Lung (tissue), 11 donors: ENCODE measurements at regions not wholly inside any gene's neighbourhood (a gene's known extent, or its start where the extent isn't known, plus 50 kb on each side); places are given as distances from the start of the nearest gene placed in this dataset.

ENCODE experiments used
- ATAC-seq: fragments of 200-7000 bp; cut with Tn5 transposase; one replicate; pipeline ENCODE4 v1.9.1; 2020; ENCODE audit warnings: moderate number of reproducible peaks; ENCODE audit not compliant: insufficient read depth, low FRiP score
- DNase-seq, 3 donors: peaks; one replicate each; pipeline ENCODE4 v3.0.0-alpha.2; 2013 to 2017
- H3K27ac ChIP-seq, 2 donors: one replicate each; pipeline ENCODE4 v1.5.1; 2013; ENCODE audit warnings: mild to moderate bottlenecking in 2 of 2, moderate library complexity in 2 of 2, control low read depth in 1 of 2, inconsistent platforms in 1 of 2, low read depth in 1 of 2, low read length in 1 of 2
- H3K27me3 ChIP-seq, 3 donors: one replicate each; pipeline ENCODE4 v1.5.1; 2013; ENCODE audit warnings: low read length in 2 of 3; ENCODE audit not compliant: control insufficient read depth in 3 of 3, insufficient read depth in 3 of 3
- H3K36me3 ChIP-seq, 4 donors: one replicate each; pipeline ENCODE4 v1.5.1; 2013; ENCODE audit warnings: low read length in 4 of 4, mild to moderate bottlenecking in 1 of 4, moderate library complexity in 1 of 4; ENCODE audit not compliant: control insufficient read depth in 4 of 4, insufficient read depth in 4 of 4
- H3K4me1 ChIP-seq, 5 donors: one replicate each; pipeline ENCODE4 v1.5.1; 2013; ENCODE audit warnings: low read length in 5 of 5, mild to moderate bottlenecking in 2 of 5, moderate library complexity in 1 of 5; ENCODE audit not compliant: control insufficient read depth in 5 of 5, insufficient read depth in 5 of 5
- H3K4me3 ChIP-seq: one replicate; pipeline ENCODE4 v1.5.1; 2013; ENCODE audit warnings: mild to moderate bottlenecking, control low read depth, moderate library complexity
- H3K9ac ChIP-seq, 2 donors: one replicate each; pipeline ENCODE4 v1.5.1; 2013; ENCODE audit warnings: low read length in 2 of 2, control low read depth in 1 of 2; ENCODE audit not compliant: insufficient read depth in 1 of 2
- H3K9me3 ChIP-seq, 4 donors: one replicate each; pipeline ENCODE4 v1.5.1; 2013; ENCODE audit warnings: low read length in 3 of 4, mild to moderate bottlenecking in 1 of 4, moderate library complexity in 1 of 4; ENCODE audit not compliant: control insufficient read depth in 4 of 4, insufficient read depth in 3 of 4
- CTCF ChIP-seq: IDR thresholded peaks from 2 replicates; pipeline ENCODE4 v1.5.1; 2012; ENCODE audit warnings: mild to moderate bottlenecking; ENCODE audit errors: control extremely low read depth, extremely low read depth
- WGBS, 2 donors: extraction: QIAGEN DNeasy Blood & Tissue Kit; methylation state at CpG; one replicate each; pipeline ENCODE4 v1.1.7; 2013; 5-methylcytosine and 5-hydroxymethylcytosine counted together
- donor health status: control.
- donor health status: control.
- donor health status: Bipolar disorder and iron deficiency.
- donor health status: healthy.
- donor health status: DM: yes; HTN: yes; CAD: no.

GRCh38 chr1:72530646-72531045 lies 248.3 kb upstream of the NEGR1 start:
- no peak for ATAC-seq
- TF ChIP-seq CTCF, result no peak
- 91 to 92% methylated on average over 1 of the region's 1 CpG for WGBS, 2 donors

GRCh38 chr1:72526926-72527325 lies 244.6 kb upstream of the NEGR1 start:
- ATAC-seq (no peak), DNase-seq (no peak)
- no peak for TF ChIP-seq CTCF
- 89 to 94% methylated on average over 4 of the region's 4 CpGs for WGBS, 2 donors
- H3K4me3 ChIP-seq, result no peak overlapping the region
- peaks cover 0 to 6% (median under 1%) of the 10 kb centered on the region in 4 donors for H3K9me3 ChIP-seq
- no peaks in the 10 kb centered on the region for H3K4me1 ChIP-seq
- H3K9ac ChIP-seq, result no peak overlapping the region
- H3K27ac ChIP-seq, result no peak overlapping the region
- H3K36me3 ChIP-seq, result no peaks in the 10 kb centered on the region
- no peaks in the 10 kb centered on the region for H3K27me3 ChIP-seq

More at GRCh38 chr1:72530646-72531045, 248.3 kb upstream of the NEGR1 start:
- Histone ChIP-seq H3K9me3 (peaks cover 0 to 9% (median under 1%) of the 10 kb centered on the region in 4 donors), H3K27me3 (no peaks in the 10 kb centered on the region), H3K4me1 (no peaks in the 10 kb centered on the region), H3K4me3 (no peak overlapping the region), H3K27ac (no peak overlapping the region), H3K9ac (no peak overlapping the region), H3K36me3 (no peaks in the 10 kb centered on the region)
- DNase-seq, result no peak

GRCh38 chr1:72524021-72524420 lies 241.7 kb upstream of the NEGR1 start:
- no peaks in the 10 kb centered on the region for H3K4me1 ChIP-seq
- H3K27ac ChIP-seq, result no peak overlapping the region
- DNase-seq, result no peak
- H3K36me3 ChIP-seq, result no peaks in the 10 kb centered on the region
- no peaks in the 10 kb centered on the region for H3K9me3 ChIP-seq
- no peak overlapping the region for H3K9ac ChIP-seq
- H3K27me3 ChIP-seq, result no peaks in the 10 kb centered on the region
- no peak for ATAC-seq
- no peak overlapping the region for H3K4me3 ChIP-seq
- TF ChIP-seq CTCF, result no peak

GRCh38 chr1:72521659-72522058 lies 239.3 kb upstream of the NEGR1 start:
- Histone ChIP-seq H3K27ac (no peak overlapping the region), H3K4me1 (peaks cover 0 to 6% (median 0%) of the 10 kb centered on the region in 5 donors), H3K9me3 (no peaks in the 10 kb centered on the region), H3K9ac (no peak overlapping the region), H3K27me3 (no peaks in the 10 kb centered on the region), H3K36me3 (no peaks in the 10 kb centered on the region), H3K4me3 (no peak overlapping the region)
- TF ChIP-seq CTCF, result no peak
- WGBS, 2 donors, result 84 to 92% methylated on average over 2 of the region's 2 CpGs
- ATAC-seq, result no peak
- DNase-seq, result no peak
